Osteoblast (primary cell): ENCODE measurements at regions not wholly inside any gene's neighbourhood (a gene's known extent, or its start where the extent isn't known, plus 50 kb on each side); places are given as distances from the start of the nearest gene placed in this dataset.

ENCODE experiments used
- DNase-seq: peaks from one replicate; pipeline ENCODE4 v3.0.0; 2011; ENCODE audit warnings: low spot score, mixed read lengths; ENCODE audit not compliant: insufficient read length; ENCODE audit errors: missing footprints
- H2AFZ ChIP-seq: 2 replicates; pipeline ENCODE4 v1.6.0; 2011; ENCODE audit warnings: mild to moderate bottlenecking, low read length
- H3K27ac ChIP-seq: 2 replicates; pipeline ENCODE4 v1.5.1; 2011; ENCODE audit warnings: mild to moderate bottlenecking, low read depth, low read length, moderate library complexity
- H3K27me3 ChIP-seq: 2 replicates; pipeline ENCODE4 v1.6.0; 2012; ENCODE audit warnings: mild to moderate bottlenecking, control low read depth, inconsistent platforms, low read length, moderate library complexity; ENCODE audit not compliant: insufficient read depth
- H3K36me3 ChIP-seq: 2 replicates; pipeline ENCODE4 v1.5.1; 2011; ENCODE audit warnings: mild to moderate bottlenecking, low read length, control low read depth, moderate library complexity; ENCODE audit not compliant: insufficient read depth
- H3K4me1 ChIP-seq: 2 replicates; pipeline ENCODE4 v1.5.1; 2011; ENCODE audit warnings: mild to moderate bottlenecking, low read length, control low read depth, moderate library complexity; ENCODE audit not compliant: insufficient read depth
- H3K4me2 ChIP-seq: 2 replicates; pipeline ENCODE4 v1.6.0; 2011; ENCODE audit warnings: mild to moderate bottlenecking, low read length; ENCODE audit not compliant: insufficient read depth
- H3K4me3 ChIP-seq: fragments of 200-600 bp; sonication (generic); 3 replicates; pipeline ENCODE4 v1.5.1; 2012; ENCODE audit warnings: mild to moderate bottlenecking, low read length, inconsistent platforms; ENCODE audit not compliant: insufficient read depth
- H3K79me2 ChIP-seq: 2 replicates; pipeline ENCODE4 v1.6.0; 2012; ENCODE audit warnings: mild to moderate bottlenecking, low read length, control low read depth, inconsistent platforms; ENCODE audit not compliant: insufficient read depth
- H3K9me3 ChIP-seq: 2 replicates; pipeline ENCODE4 v1.5.1; 2011; ENCODE audit warnings: low read depth, low read length, control low read depth
- H4K20me1 ChIP-seq: 2 replicates; pipeline ENCODE4 v1.6.0; 2012; ENCODE audit warnings: mild to moderate bottlenecking, low read length, control low read depth; ENCODE audit not compliant: insufficient read depth
- TF ChIP-seq, protein P1 (sequence below): IDR thresholded peaks from 2 replicates; pipeline ENCODE4 v1.5.1; 2011; ENCODE audit warnings: mild to moderate bottlenecking, low read depth, low read length, moderate library complexity; ENCODE audit errors: extremely low read depth

DNA sequence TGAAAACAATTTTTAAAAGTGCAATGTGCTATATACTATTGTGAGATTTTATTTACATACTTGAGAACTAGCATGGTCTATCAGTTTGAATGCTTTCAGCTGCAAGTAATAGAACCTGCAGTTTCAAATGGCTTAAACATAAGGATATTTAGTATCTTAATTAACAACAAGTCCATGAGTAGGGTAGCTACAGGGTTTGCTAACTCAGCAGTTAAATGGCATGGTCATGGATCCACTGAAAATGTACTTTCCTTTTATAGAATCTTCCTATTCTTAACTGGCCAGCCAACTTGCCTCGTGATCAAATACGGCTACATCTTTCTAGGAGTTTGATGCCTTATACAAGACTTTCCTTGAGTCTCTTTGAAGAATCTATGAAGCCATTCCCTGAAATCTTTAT is 452.8 kb upstream of the SEMA6A start:
- H4K20me1 ChIP-seq: no peaks in the 10 kb centered on the region
- no peaks in the 10 kb centered on the region for H3K79me2 ChIP-seq
- no peak overlapping the region for H3K4me2 ChIP-seq
- H3K4me3 ChIP-seq: no peak overlapping the region
- TF ChIP-seq, protein P1, sequence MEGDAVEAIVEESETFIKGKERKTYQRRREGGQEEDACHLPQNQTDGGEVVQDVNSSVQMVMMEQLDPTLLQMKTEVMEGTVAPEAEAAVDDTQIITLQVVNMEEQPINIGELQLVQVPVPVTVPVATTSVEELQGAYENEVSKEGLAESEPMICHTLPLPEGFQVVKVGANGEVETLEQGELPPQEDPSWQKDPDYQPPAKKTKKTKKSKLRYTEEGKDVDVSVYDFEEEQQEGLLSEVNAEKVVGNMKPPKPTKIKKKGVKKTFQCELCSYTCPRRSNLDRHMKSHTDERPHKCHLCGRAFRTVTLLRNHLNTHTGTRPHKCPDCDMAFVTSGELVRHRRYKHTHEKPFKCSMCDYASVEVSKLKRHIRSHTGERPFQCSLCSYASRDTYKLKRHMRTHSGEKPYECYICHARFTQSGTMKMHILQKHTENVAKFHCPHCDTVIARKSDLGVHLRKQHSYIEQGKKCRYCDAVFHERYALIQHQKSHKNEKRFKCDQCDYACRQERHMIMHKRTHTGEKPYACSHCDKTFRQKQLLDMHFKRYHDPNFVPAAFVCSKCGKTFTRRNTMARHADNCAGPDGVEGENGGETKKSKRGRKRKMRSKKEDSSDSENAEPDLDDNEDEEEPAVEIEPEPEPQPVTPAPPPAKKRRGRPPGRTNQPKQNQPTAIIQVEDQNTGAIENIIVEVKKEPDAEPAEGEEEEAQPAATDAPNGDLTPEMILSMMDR: no peak
- no peak for DNase-seq
- no peak overlapping the region for H3K27ac ChIP-seq
- H3K4me1 ChIP-seq: no peaks in the 10 kb centered on the region
- H2AFZ ChIP-seq: no peak overlapping the region
- no peaks in the 10 kb centered on the region for H3K36me3 ChIP-seq
- no peaks in the 10 kb centered on the region for H3K9me3 ChIP-seq
- H3K27me3 ChIP-seq: no peaks in the 10 kb centered on the region

DNA sequence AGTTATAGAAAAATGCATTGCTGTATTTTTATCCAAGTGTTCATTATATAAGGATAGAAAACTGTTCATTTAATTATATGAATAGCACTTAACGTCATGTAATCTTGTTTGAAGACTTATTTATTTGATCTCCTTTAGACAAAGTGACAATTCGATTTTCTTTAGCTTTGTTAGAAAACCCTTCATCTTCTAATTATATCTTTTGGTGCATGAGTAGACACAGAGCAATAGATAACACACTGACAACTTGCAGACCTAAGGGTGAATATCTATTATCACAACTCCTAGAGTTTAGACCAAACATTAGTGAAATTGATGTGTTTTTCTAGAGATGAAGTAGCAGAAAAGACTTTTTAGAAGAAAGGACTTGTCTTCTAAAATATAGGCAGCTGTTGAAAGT is 446.4 kb upstream of the SEMA6A start:
- DNase-seq: no peak
- Histone ChIP-seq H3K36me3 (no peaks in the 10 kb centered on the region), H3K4me2 (no peak overlapping the region), H3K79me2 (no peaks in the 10 kb centered on the region), H4K20me1 (no peaks in the 10 kb centered on the region), H3K9me3 (no peaks in the 10 kb centered on the region), H3K27ac (no peak overlapping the region), H3K27me3 (no peaks in the 10 kb centered on the region), H3K4me1 (no peaks in the 10 kb centered on the region), H2AFZ (no peak overlapping the region), H3K4me3 (no peak overlapping the region)
- TF ChIP-seq, protein P1: no peak

DNA sequence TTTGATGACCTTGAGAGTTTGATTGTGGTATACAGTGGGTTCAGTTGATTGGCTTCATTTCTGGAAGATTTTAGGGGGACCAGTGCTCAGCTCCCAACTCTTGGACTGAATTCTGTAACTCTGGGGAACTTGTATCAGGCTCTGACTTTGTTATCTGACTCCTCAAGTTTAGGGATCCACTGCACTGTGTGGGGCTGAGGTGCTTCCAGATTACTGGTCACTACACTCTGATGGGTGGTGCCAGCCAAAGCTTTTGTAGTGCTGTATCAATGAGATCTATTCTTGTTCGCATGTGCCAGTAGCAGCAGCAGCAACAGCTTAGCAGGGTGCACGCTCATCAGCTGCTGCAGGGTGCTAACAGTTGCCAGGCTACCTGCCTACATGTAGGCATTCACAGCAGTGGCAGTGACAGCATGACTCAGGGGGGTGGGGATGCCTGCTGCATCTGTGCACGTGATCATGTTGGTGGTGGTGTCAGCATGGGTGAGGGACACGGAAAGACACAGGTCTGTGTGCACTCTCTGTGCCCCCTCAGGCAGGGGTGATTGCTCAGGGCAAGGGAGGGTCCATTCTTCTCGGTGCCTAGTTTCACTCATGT is 438.8 kb upstream of the SEMA6A start:
- H3K9me3 ChIP-seq: peaks cover 4% of the 10 kb centered on the region
- H3K4me2 ChIP-seq: no peak overlapping the region
- H3K27me3 ChIP-seq: no peaks in the 10 kb centered on the region
- H3K79me2 ChIP-seq: no peaks in the 10 kb centered on the region
- H3K36me3 ChIP-seq: no peaks in the 10 kb centered on the region
- no peaks in the 10 kb centered on the region for H3K4me1 ChIP-seq
- DNase-seq: no peak
- no peaks in the 10 kb centered on the region for H4K20me1 ChIP-seq
- no peak overlapping the region for H2AFZ ChIP-seq
- TF ChIP-seq, protein P1: no peak
- H3K27ac ChIP-seq: no peak overlapping the region
- H3K4me3 ChIP-seq: no peak overlapping the region

DNA sequence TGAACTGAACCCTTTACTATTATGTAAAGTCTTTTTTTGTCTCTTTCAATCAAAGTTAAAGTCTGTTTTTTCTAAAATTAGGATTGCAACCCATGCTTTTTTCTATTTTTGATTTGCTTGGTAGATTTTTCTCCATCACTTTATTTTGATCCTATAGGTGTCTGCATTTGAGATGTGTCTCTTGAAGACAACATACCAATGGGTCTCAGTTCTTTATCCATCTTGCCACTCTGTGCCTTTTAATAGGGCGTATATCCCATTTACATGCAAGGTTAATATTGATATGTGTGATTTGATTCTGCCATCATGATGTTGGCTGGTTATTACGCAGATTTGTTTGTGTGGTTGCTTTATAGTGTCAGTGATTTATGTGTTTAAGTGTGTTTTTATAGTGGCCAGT is 436.0 kb upstream of the SEMA6A start:
- Histone ChIP-seq H3K4me2 (no peak overlapping the region), H2AFZ (no peak overlapping the region), H3K27ac (no peak overlapping the region), H3K36me3 (no peaks in the 10 kb centered on the region), H3K9me3 (peaks cover 4% of the 10 kb centered on the region), H4K20me1 (no peaks in the 10 kb centered on the region), H3K4me3 (no peak overlapping the region), H3K4me1 (no peaks in the 10 kb centered on the region), H3K27me3 (no peaks in the 10 kb centered on the region), H3K79me2 (no peaks in the 10 kb centered on the region)
- DNase-seq: no peak
- TF ChIP-seq, protein P1: no peak
